Suprapubic skin (tissue), 4 donors: ENCODE measurements at regions not wholly inside any gene's neighbourhood (a gene's known extent, or its start where the extent isn't known, plus 50 kb on each side); places are given as distances from the start of the nearest gene placed in this dataset.

Experiments used
- DNase-seq, 2 donors: peaks; one replicate each; pipeline ENCODE4 v3.0.0-alpha.2; 2019; ENCODE audit warnings: low spot score in 2 of 2
- H3K27ac ChIP-seq: fragments of 200-600 bp; sonication (generic); one replicate; pipeline ENCODE4 v1.5.1; 2019
- H3K27me3 ChIP-seq: fragments of 200-600 bp; sonication (generic); one replicate; pipeline ENCODE4 v1.5.1; 2019
- H3K36me3 ChIP-seq: fragments of 200-600 bp; sonication (generic); one replicate; pipeline ENCODE4 v1.5.1; 2019
- H3K4me1 ChIP-seq: fragments of 200-600 bp; sonication (generic); one replicate; pipeline ENCODE4 v1.5.1; 2019
- H3K4me3 ChIP-seq: fragments of 200-600 bp; sonication (generic); one replicate; pipeline ENCODE4 v1.5.1; 2019; ENCODE audit warnings: mild to moderate bottlenecking
- H3K9me3 ChIP-seq: fragments of 200-600 bp; sonication (generic); one replicate; pipeline ENCODE4 v1.5.1; 2019
- CTCF ChIP-seq, 2 donors: fragments of 200-600 bp in 1 of 2; fragments of 450-650 bp in 1 of 2; sonication (generic) in 1 of 2; IDR thresholded peaks; one replicate each; pipeline ENCODE4 v1.5.1; 2016 to 2019; ENCODE audit warnings: antibody characterized with exemption in 2 of 2, mild to moderate bottlenecking in 1 of 2, moderate library complexity in 1 of 2
- EP300 ChIP-seq: sonication (generic); formaldehyde crosslinking; IDR thresholded peaks from one replicate; pipeline ENCODE4 v1.6.1; 2017; ENCODE audit warnings: antibody characterized with exemption
- POLR2A ChIP-seq, 2 donors: fragments of 450-650 bp; IDR thresholded peaks; one replicate each; pipeline ENCODE4 v1.6.1; 2017; ENCODE audit warnings: antibody characterized with exemption in 2 of 2, mild to moderate bottlenecking in 2 of 2, moderate library complexity in 2 of 2
- POLR2AphosphoS5 ChIP-seq, 3 donors: sonication (generic); formaldehyde crosslinking; IDR thresholded peaks; one replicate each; pipeline ENCODE4 v1.6.1; 2017; ENCODE audit warnings: antibody characterized with exemption in 3 of 3
- WGBS: methylation state at CpG from one replicate; pipeline ENCODE4 v1.1.5; 2018; 5-methylcytosine and 5-hydroxymethylcytosine counted together

DNA sequence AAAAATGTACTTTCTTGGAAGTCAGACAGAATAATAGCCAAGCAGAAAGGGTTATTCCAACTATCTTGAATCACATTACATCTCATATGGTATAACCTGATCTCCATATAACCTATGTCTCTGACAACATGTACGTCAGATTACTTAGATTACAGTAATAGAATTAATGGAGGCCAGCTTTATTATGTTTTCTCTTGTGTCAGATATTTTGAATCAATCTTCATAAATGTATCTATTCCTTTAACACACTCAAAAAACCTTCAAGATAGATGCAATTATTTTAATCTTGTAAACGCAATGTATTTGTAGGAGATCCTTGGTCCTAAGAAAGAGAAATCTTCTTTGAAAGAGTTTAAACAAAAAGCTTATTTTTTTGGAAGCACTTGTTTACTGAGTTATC lies 188.4 kb upstream of the KLF12 start:
- Histone ChIP-seq H3K4me1 (no peaks in the 10 kb centered on the region), H3K9me3 (no peaks in the 10 kb centered on the region), H3K36me3 (no peaks in the 10 kb centered on the region), H3K27me3 (no peaks in the 10 kb centered on the region), H3K27ac (no peak overlapping the region), H3K4me3 (no peak overlapping the region)
- 95% methylated on average over 2 of the region's 2 CpGs for WGBS
- no peak for DNase-seq
- TF ChIP-seq EP300 (no peak), CTCF (IDR thresholded peaks at IDR 0.05) (no peak), POLR2A (IDR thresholded peaks at IDR 0.05) (no peak), POLR2AphosphoS5 (IDR thresholded peaks at IDR 0.05) (no peak)

- 67% methylated on average over 2 of the region's 2 CpGs for WGBS
- Histone ChIP-seq H3K4me3 (no peak overlapping the region), H3K36me3 (no peaks in the 10 kb centered on the region), H3K4me1 (no peaks in the 10 kb centered on the region), H3K27ac (no peak overlapping the region), H3K27me3 (no peaks in the 10 kb centered on the region), H3K9me3 (no peaks in the 10 kb centered on the region)
- TF ChIP-seq POLR2AphosphoS5 (IDR thresholded peaks at IDR 0.05) (no peak), EP300 (no peak), POLR2A (IDR thresholded peaks at IDR 0.05) (no peak), CTCF (IDR thresholded peaks at IDR 0.05) (no peak)
- DNase-seq, result no peak
Measured at GRCh38 chr13:74320282-74320681, 186.1 kb upstream of the KLF12 start.

GRCh38 chr13:74316547-74316946 lies 182.3 kb upstream of the KLF12 start:
- TF ChIP-seq POLR2A (IDR thresholded peaks at IDR 0.05), result no peak
- no peak for TF ChIP-seq EP300
- no peak for TF ChIP-seq CTCF (IDR thresholded peaks at IDR 0.05)
- no peaks in the 10 kb centered on the region for H3K9me3 ChIP-seq
- H3K36me3 ChIP-seq, result no peaks in the 10 kb centered on the region
- WGBS, result 80% methylated on average over 1 of the region's 1 CpG
- no peaks in the 10 kb centered on the region for H3K27me3 ChIP-seq
- no peak overlapping the region for H3K27ac ChIP-seq
- H3K4me3 ChIP-seq, result no peak overlapping the region
- DNase-seq, result no peak
- H3K4me1 ChIP-seq, result no peaks in the 10 kb centered on the region

GRCh38 chr13:74306496-74306895 lies 172.3 kb upstream of the KLF12 start:
- H3K36me3 ChIP-seq, result no peaks in the 10 kb centered on the region
- DNase-seq, result no peak
- no peak overlapping the region for H3K4me3 ChIP-seq
- H3K9me3 ChIP-seq, result no peaks in the 10 kb centered on the region
- 17% methylated on average over 2 of the region's 2 CpGs for WGBS
- TF ChIP-seq EP300, result no peak
- no peak for TF ChIP-seq CTCF (IDR thresholded peaks at IDR 0.05)
- TF ChIP-seq POLR2A (IDR thresholded peaks at IDR 0.05), result no peak
- no peak for TF ChIP-seq POLR2AphosphoS5 (IDR thresholded peaks at IDR 0.05)
- no peak overlapping the region for H3K27ac ChIP-seq
- H3K27me3 ChIP-seq, result no peaks in the 10 kb centered on the region
- no peaks in the 10 kb centered on the region for H3K4me1 ChIP-seq

- Histone ChIP-seq H3K4me1 (no peaks in the 10 kb centered on the region), H3K36me3 (no peaks in the 10 kb centered on the region), H3K9me3 (no peaks in the 10 kb centered on the region), H3K4me3 (no peak overlapping the region), H3K27ac (no peak overlapping the region), H3K27me3 (no peaks in the 10 kb centered on the region)
- DNase-seq, result no peak
- no peak for TF ChIP-seq EP300
- no peak for TF ChIP-seq CTCF (IDR thresholded peaks at IDR 0.05)
- TF ChIP-seq POLR2AphosphoS5 (IDR thresholded peaks at IDR 0.05), result no peak
- TF ChIP-seq POLR2A (IDR thresholded peaks at IDR 0.05), result no peak
- WGBS, result 24% methylated on average over 3 of the region's 3 CpGs
Measured at GRCh38 chr13:74305876-74306275, 171.7 kb upstream of the KLF12 start.
